Heart left ventricle (tissue), 13 donors: ENCODE measurements at regions not wholly inside any gene's neighbourhood (a gene's known extent, or its start where the extent isn't known, plus 50 kb on each side); places are given as distances from the start of the nearest gene placed in this dataset.

Experiments
- POLR2A ChIP-seq, 2 donors: fragments of 450-650 bp; IDR thresholded peaks; one replicate each; pipeline ENCODE4 v1.6.1; 2017; ENCODE audit warnings: antibody characterized with exemption in 2 of 2, mild to moderate bottlenecking in 2 of 2, moderate library complexity in 2 of 2
- TF ChIP-seq, protein P1 (sequence below), 12 donors: fragments of 200-600 bp; sonication (generic) in 4 of 12; IDR thresholded peaks; one replicate each; pipeline versions ENCODE4 v1.5.0 to v1.8.0; 2018 to 2022; ENCODE audit warnings: antibody characterized with exemption in 12 of 12, mild to moderate bottlenecking in 5 of 12
- donor health status: ischemic (EF 13 %, LVEDD 7.1; RV severe dilation, severe dysfunction).
- donor health status: DM: no; HTN: yes; CAD: no.
- donor health status: DM: no; HTN: no; CAD: no.
- donor health status: ischemic (EF 25% LVEDD 6.9; RV normal size, moderate dysfunction).
- donor health status: ischemic (EF 25% LVEDD 5.7; RV mildly dilated, moderate dysfunction).
- donor health status: ischemic (EF 35%, LVEDD 5.7; RV mildly dilated, moderate dysfunction).
- donor health status: nonischemic (EF 11% LVEDD 7.7; RV severe dilation, severe dysfunction).
- donor health status: DM: yes; HTN: yes; CAD: no.
- donor health status: PGD.
- donor health status: ischemic (EF 29% LVEDD 5.4; RV normal size, mild dysfunction).
- donor health status: nonischemic (EF 23%, LVEDD 6.1; RV moderate dilation, normal function).

DNA sequence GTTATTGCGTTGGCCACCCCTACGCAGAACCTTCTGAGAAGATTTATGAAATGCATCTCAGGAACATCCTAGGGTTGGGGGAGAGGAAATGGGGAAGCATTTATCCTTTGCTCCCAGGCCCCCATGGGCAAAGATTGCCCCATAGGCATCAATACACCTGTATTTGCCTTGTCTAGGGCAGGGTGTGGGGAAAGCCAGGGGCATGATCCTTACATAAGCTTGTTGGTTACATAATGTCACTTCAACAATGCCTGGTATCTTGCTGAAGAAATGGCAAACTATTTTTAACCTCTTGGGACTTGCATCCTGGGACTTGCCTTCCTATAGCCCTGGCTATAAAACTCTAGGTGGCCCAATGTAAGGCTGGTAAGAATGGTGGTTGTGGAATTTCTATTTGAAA, 53.9 kb upstream of the SPRED2 start:
- TF ChIP-seq, protein P1, sequence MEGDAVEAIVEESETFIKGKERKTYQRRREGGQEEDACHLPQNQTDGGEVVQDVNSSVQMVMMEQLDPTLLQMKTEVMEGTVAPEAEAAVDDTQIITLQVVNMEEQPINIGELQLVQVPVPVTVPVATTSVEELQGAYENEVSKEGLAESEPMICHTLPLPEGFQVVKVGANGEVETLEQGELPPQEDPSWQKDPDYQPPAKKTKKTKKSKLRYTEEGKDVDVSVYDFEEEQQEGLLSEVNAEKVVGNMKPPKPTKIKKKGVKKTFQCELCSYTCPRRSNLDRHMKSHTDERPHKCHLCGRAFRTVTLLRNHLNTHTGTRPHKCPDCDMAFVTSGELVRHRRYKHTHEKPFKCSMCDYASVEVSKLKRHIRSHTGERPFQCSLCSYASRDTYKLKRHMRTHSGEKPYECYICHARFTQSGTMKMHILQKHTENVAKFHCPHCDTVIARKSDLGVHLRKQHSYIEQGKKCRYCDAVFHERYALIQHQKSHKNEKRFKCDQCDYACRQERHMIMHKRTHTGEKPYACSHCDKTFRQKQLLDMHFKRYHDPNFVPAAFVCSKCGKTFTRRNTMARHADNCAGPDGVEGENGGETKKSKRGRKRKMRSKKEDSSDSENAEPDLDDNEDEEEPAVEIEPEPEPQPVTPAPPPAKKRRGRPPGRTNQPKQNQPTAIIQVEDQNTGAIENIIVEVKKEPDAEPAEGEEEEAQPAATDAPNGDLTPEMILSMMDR (IDR thresholded peaks at IDR 0.05) = no peak
- no peak for TF ChIP-seq POLR2A (IDR thresholded peaks at IDR 0.05)
